ENCODE measurements at regions not wholly inside any gene's neighbourhood (a gene's known extent, or its start where the extent isn't known, plus 50 kb on each side); places are given as distances from the start of the nearest gene placed in this dataset.

DNA sequence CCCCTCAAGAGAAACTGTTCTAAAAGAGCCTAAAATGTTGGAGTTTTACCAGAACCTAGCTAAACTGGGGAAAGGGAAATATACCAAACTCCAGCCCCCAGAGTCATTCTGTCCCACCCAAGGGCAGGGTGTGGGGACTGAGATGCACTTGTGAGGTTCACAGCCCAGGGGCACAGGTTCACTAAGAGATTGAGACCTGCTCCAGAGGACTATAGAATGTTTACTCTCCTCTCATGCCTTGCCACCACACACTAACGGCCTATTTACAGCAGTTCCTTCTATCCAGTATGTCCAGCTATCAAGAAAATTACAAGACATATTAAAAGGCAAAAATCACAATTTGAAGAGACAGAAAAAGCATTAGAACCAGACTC, 60.6 kb upstream of the PARP11 start:
- no peaks in the 10 kb centered on the region for H4K20me1 ChIP-seq (ENCODE audit: insufficient read depth, low read length)

DNA sequence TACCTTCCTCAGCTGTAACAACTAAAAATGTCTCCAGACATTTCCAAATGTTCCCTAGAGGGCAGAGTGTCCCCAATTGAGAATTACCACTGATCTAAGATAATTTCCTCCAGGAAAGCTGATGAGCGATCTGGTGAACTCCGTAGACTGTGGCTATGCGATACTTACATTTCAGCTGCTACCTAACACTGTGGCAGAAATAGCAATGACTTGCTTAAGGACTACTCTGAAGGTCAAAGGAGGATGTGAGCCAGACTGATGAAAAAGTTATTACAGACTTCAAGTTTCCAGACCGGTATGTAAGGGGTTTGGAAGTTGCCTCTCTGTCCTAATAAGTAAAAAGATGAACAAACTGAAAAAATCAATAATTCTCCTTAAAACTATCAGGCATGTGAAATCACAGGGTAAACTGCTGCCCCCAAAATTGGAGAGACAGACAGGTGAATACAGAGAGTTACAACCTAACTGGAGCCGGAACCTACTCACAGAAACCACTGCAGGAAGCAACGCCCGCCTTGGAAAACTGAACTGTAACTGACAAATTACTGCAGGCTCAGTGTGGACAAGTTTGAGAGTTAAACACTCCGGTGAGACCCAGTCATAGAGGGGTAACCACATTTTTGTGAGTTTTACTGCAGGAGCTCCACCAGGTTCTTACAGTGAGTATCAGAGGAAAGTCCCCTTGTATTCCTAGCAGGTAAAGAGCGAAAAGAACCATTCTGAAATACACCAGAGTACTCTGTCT, 60.0 kb upstream of the PARP11 start:
- POLR2A ChIA-PET = no interaction called here
- Histone ChIP-seq H3K79me2 (ENCODE audit: insufficient read depth, low read length) (no peaks in the 10 kb centered on the region), H3K36me3 (replicated peaks in 1 of 2; ENCODE audit: control insufficient read depth in 1 of 2, insufficient read depth in 2 of 2, low read length in 2 of 2) (no peaks in the 10 kb centered on the region), H3K4me1 (ENCODE audit: insufficient read depth, low read length) (no peaks in the 10 kb centered on the region; the same call in 1 of the 2 replicates), H3K4me2 (ENCODE audit: low read depth, low read length) (no peak overlapping the region), H4K20me1 (ENCODE audit: insufficient read depth, low read length) (no peaks in the 10 kb centered on the region), H3K9ac (ENCODE audit: insufficient read depth, low read depth, low read length) (no peak overlapping the region), H3K27ac (ENCODE audit: extremely low read length, insufficient read depth, low read length) (no peak overlapping the region), H3K27me3 (ENCODE audit: control insufficient read depth in 1 of 2, insufficient read depth in 2 of 2, low read length in 2 of 2) (peaks cover 2 to 22% of the 10 kb centered on the region in 2 experiments; a peak in 3 of 5 replicates), H2AFZ (ENCODE audit: low read length) (no peak overlapping the region), H3K9me3 (ENCODE audit: low read length) (no peaks in the 10 kb centered on the region), H3K4me3 (replicated peaks in 1 of 3; ENCODE audit: insufficient read depth in 1 of 3, low read depth in 2 of 3, low read length in 3 of 3) (no peak overlapping the region)
- DNase-seq (ENCODE audit: low spot score) (no peak), ATAC-seq (no peak), FAIRE-seq (no peak)
- intact Hi-C loops (cut with micrococcal nuclease; ENCODE audit: unreplicated experiment) (no loop called here), in situ Hi-C loops (cut with HindIII; ENCODE audit: extremely low pct_ligation_motif_present, low pct_unique_long_range_greater_than_20kb) (no loop called here)
- 63% methylated on average over 9 of the region's 9 CpGs for WGBS (ENCODE audit: low lambda C conversion rate)
- BruUV-seq (replicated peaks) = no TSS peak
- CTCF ChIA-PET (ENCODE audit: low intra/inter-chr PET ratio, low total read pairs) = no interaction called here
- TF ChIP-seq KLF15 (CRISPR knock-in tag; IDR thresholded peaks at IDR 0.05; ENCODE audit: borderline replicate concordance) (no peak), ZNF20 (CRISPR knock-in tag; IDR thresholded peaks at IDR 0.05) (no peak), ZNF713 (CRISPR knock-in tag; IDR thresholded peaks at IDR 0.05) (no peak), CHD4 (IDR thresholded peaks at IDR 0.05; ENCODE audit: borderline replicate concordance, low read length) (no peak), CBX5 (CRISPR knock-in tag; IDR thresholded peaks at IDR 0.05; ENCODE audit: borderline replicate concordance) (no peak)
- TF ChIP-seq, protein P1, sequence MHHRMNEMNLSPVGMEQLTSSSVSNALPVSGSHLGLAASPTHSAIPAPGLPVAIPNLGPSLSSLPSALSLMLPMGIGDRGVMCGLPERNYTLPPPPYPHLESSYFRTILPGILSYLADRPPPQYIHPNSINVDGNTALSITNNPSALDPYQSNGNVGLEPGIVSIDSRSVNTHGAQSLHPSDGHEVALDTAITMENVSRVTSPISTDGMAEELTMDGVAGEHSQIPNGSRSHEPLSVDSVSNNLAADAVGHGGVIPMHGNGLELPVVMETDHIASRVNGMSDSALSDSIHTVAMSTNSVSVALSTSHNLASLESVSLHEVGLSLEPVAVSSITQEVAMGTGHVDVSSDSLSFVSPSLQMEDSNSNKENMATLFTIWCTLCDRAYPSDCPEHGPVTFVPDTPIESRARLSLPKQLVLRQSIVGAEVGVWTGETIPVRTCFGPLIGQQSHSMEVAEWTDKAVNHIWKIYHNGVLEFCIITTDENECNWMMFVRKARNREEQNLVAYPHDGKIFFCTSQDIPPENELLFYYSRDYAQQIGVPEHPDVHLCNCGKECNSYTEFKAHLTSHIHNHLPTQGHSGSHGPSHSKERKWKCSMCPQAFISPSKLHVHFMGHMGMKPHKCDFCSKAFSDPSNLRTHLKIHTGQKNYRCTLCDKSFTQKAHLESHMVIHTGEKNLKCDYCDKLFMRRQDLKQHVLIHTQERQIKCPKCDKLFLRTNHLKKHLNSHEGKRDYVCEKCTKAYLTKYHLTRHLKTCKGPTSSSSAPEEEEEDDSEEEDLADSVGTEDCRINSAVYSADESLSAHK (CRISPR knock-in tag; IDR thresholded peaks at IDR 0.05; ENCODE audit: borderline replicate concordance) = no peak
- TF ChIP-seq, protein P2, sequence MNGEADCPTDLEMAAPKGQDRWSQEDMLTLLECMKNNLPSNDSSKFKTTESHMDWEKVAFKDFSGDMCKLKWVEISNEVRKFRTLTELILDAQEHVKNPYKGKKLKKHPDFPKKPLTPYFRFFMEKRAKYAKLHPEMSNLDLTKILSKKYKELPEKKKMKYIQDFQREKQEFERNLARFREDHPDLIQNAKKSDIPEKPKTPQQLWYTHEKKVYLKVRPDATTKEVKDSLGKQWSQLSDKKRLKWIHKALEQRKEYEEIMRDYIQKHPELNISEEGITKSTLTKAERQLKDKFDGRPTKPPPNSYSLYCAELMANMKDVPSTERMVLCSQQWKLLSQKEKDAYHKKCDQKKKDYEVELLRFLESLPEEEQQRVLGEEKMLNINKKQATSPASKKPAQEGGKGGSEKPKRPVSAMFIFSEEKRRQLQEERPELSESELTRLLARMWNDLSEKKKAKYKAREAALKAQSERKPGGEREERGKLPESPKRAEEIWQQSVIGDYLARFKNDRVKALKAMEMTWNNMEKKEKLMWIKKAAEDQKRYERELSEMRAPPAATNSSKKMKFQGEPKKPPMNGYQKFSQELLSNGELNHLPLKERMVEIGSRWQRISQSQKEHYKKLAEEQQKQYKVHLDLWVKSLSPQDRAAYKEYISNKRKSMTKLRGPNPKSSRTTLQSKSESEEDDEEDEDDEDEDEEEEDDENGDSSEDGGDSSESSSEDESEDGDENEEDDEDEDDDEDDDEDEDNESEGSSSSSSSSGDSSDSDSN (CRISPR knock-in tag; IDR thresholded peaks at IDR 0.05) = no peak

More for the DNA sequence above, 60.6 kb upstream of the PARP11 start:
- no peaks in the 10 kb centered on the region for H3K4me1 ChIP-seq (ENCODE audit: insufficient read depth, low read length)
- no peak overlapping the region for H3K4me3 ChIP-seq (replicated peaks in 1 of 3; ENCODE audit: insufficient read depth in 1 of 3, low read depth in 2 of 3, low read length in 3 of 3)
- TF ChIP-seq ZNF644 (CRISPR knock-in tag; IDR thresholded peaks at IDR 0.05; ENCODE audit: low read depth) = no peak
- no peak for TF ChIP-seq EEA1 (CRISPR knock-in tag; IDR thresholded peaks at IDR 0.05; ENCODE audit: borderline replicate concordance)
- TF ChIP-seq ZNF326 (CRISPR knock-in tag; IDR thresholded peaks at IDR 0.05; ENCODE audit: borderline replicate concordance) = no peak
- ATAC-seq = no peak
- no peak overlapping the region for H3K9ac ChIP-seq (ENCODE audit: insufficient read depth, low read depth, low read length)
- peaks cover 2 to 22% of the 10 kb centered on the region in 2 experiments; a peak in 3 of 5 replicates for H3K27me3 ChIP-seq (ENCODE audit: control insufficient read depth in 1 of 2, insufficient read depth in 2 of 2, low read length in 2 of 2)
- H3K4me2 ChIP-seq (ENCODE audit: low read depth, low read length) = no peak overlapping the region
- in situ Hi-C loops (cut with HindIII; ENCODE audit: extremely low pct_ligation_motif_present, low pct_unique_long_range_greater_than_20kb) = no loop called here
- no peaks in the 10 kb centered on the region for H3K9me3 ChIP-seq (ENCODE audit: low read length)
- ChIA-PET CTCF (ENCODE audit: low intra/inter-chr PET ratio, low total read pairs) (no interaction called here), POLR2A (no interaction called here)
- intact Hi-C loops (cut with micrococcal nuclease; ENCODE audit: unreplicated experiment) = no loop called here
- BruUV-seq (replicated peaks) = no TSS peak
- DNase-seq (ENCODE audit: low spot score) = no peak
- no peaks in the 10 kb centered on the region for H3K79me2 ChIP-seq (ENCODE audit: insufficient read depth, low read length)
- no peak overlapping the region for H2AFZ ChIP-seq (ENCODE audit: low read length)
- no peak for FAIRE-seq
- H3K36me3 ChIP-seq (replicated peaks in 1 of 2; ENCODE audit: control insufficient read depth in 1 of 2, insufficient read depth in 2 of 2, low read length in 2 of 2) = no peaks in the 10 kb centered on the region
- WGBS (ENCODE audit: low lambda C conversion rate) = 0% methylated on average over 1 of the region's 1 CpG
- no peak overlapping the region for H3K27ac ChIP-seq (ENCODE audit: extremely low read length, insufficient read depth, low read length)
